Smooth muscle cell (in vitro differentiated cells): ENCODE measurements at regions not wholly inside any gene's neighbourhood (a gene's known extent, or its start where the extent isn't known, plus 50 kb on each side); places are given as distances from the start of the nearest gene placed in this dataset.

Experiments
- DNase-seq: peaks from one replicate; lab custom pipeline; 2025; ENCODE audit not compliant: unreplicated experiment; lab: John Stamatoyannopoulos, UW
- H2AFZ ChIP-seq: fragments of 200-600 bp; sonication (generic); 2 replicates; pipeline ENCODE4 v1.6.0; 2016; ENCODE audit warnings: antibody characterized with exemption, low read depth, mild to moderate bottlenecking
- H3F3A ChIP-seq: fragments of 200-600 bp; sonication (generic); 2 replicates; pipeline ENCODE4 v1.6.0; 2017; ENCODE audit warnings: antibody characterized with exemption, low read depth
- H3K27ac ChIP-seq: fragments of 200-600 bp; sonication (generic); 2 replicates; pipeline ENCODE4 v1.5.1; 2016; ENCODE audit warnings: low read depth, mild to moderate bottlenecking
- H3K27me3 ChIP-seq: fragments of 200-600 bp; sonication (generic); 2 replicates; pipeline ENCODE4 v1.6.1; 2016; ENCODE audit warnings: low read depth, mild to moderate bottlenecking
- H3K36me3 ChIP-seq: fragments of 200-600 bp; sonication (generic); 2 replicates; pipeline ENCODE4 v1.5.1; 2016; ENCODE audit warnings: low read depth
- H3K4me1 ChIP-seq: fragments of 200-600 bp; sonication (generic); 2 replicates; pipeline ENCODE4 v1.5.1; 2016; ENCODE audit warnings: low read depth
- H3K4me2 ChIP-seq: fragments of 200-600 bp; sonication (generic); 2 replicates; pipeline ENCODE4 v1.6.0; 2016; ENCODE audit warnings: mild to moderate bottlenecking
- H3K4me3 ChIP-seq: fragments of 200-600 bp; sonication (generic); 2 replicates; pipeline ENCODE4 v1.5.1; 2016; ENCODE audit warnings: mild to moderate bottlenecking
- H3K79me2 ChIP-seq: fragments of 200-600 bp; sonication (generic); 2 replicates; pipeline ENCODE4 v1.6.0; 2016; ENCODE audit warnings: low read depth, mild to moderate bottlenecking
- H3K9ac ChIP-seq: fragments of 200-600 bp; sonication (generic); 2 replicates; pipeline ENCODE4 v1.6.0; 2016; ENCODE audit warnings: low read depth
- H3K9me3 ChIP-seq: fragments of 200-600 bp; sonication (generic); replicated peaks from 2 replicates; pipeline ENCODE4 v1.5.1; 2016; ENCODE audit warnings: low read depth
- H4K20me1 ChIP-seq: fragments of 200-600 bp; sonication (generic); 2 replicates; pipeline ENCODE4 v1.6.0; 2016; ENCODE audit warnings: low read depth
- WGBS: methylation state at CpG from one replicate; pipeline ENCODE4 v1.1.7; 2016; ENCODE audit warnings: low lambda C conversion rate; 5-methylcytosine and 5-hydroxymethylcytosine counted together
- TF ChIP-seq, protein P1 (sequence below): fragments of 200-600 bp; sonication (generic); IDR thresholded peaks from 2 replicates; pipeline ENCODE4 v1.5.1; 2017; ENCODE audit warnings: borderline replicate concordance, mild to moderate bottlenecking, antibody characterized with exemption; ENCODE audit not compliant: insufficient read depth, poor library complexity, severe bottlenecking

DNA sequence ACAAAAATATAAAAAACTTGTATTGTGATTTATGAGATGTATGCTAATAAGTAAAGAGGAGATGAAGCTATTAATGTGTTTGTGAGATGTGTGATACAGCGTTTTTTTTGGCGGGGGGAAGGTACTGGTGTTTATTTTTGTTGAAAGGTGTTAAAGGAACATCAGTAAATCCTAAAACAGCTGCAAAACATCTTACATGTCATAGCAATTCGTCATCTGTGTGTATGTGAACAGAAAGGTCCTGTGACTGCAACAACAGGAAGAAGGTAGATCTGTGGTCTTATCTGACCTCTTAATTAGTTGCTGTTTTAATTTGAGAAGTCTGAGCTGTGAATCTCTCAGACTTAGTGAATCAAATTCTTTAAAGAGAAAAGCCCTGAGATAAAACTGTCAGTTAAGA is 1041.1 kb downstream of the JRKL start:
- Histone ChIP-seq H3K4me3 (no peak overlapping the region), H3K27ac (no peak overlapping the region), H3K27me3 (no peaks in the 10 kb centered on the region), H3K4me1 (peaks cover 7% of the 10 kb centered on the region), H3K9ac (no peak overlapping the region), H2AFZ (no peak overlapping the region), H3K9me3 (no peaks in the 10 kb centered on the region), H3K4me2 (peak overlapping the region; percentile 52), H3F3A (peaks cover 4% of the 10 kb centered on the region), H3K79me2 (no peaks in the 10 kb centered on the region), H3K36me3 (no peaks in the 10 kb centered on the region), H4K20me1 (no peaks in the 10 kb centered on the region)
- 46% methylated on average over 3 of the region's 3 CpGs for WGBS
- DNase-seq: no peak
- TF ChIP-seq, protein P1, sequence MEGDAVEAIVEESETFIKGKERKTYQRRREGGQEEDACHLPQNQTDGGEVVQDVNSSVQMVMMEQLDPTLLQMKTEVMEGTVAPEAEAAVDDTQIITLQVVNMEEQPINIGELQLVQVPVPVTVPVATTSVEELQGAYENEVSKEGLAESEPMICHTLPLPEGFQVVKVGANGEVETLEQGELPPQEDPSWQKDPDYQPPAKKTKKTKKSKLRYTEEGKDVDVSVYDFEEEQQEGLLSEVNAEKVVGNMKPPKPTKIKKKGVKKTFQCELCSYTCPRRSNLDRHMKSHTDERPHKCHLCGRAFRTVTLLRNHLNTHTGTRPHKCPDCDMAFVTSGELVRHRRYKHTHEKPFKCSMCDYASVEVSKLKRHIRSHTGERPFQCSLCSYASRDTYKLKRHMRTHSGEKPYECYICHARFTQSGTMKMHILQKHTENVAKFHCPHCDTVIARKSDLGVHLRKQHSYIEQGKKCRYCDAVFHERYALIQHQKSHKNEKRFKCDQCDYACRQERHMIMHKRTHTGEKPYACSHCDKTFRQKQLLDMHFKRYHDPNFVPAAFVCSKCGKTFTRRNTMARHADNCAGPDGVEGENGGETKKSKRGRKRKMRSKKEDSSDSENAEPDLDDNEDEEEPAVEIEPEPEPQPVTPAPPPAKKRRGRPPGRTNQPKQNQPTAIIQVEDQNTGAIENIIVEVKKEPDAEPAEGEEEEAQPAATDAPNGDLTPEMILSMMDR: no peak

DNA sequence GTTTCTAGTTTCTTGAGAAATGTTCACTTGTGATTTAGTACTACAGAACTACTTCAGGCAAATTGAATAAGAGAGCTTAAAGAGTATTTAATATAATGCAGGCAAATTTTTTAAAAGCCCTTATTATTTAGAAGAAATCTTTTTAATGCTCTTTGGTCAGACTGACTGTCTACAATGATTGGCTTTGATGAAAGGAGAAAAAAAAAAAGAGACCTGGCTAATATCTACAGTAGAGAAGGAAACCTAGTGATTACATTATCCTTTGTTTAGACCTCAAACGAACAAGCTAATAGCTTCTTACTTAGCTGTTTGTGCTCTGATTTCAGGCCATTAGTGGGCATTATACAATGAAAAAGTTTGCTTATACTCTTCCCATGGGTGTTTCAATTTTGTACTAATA is 1043.1 kb downstream of the JRKL start:
- Histone ChIP-seq H3K79me2 (no peaks in the 10 kb centered on the region), H3F3A (peaks cover 4% of the 10 kb centered on the region), H3K9ac (no peak overlapping the region), H3K4me3 (no peak overlapping the region), H4K20me1 (no peaks in the 10 kb centered on the region), H3K27ac (peak overlapping the region; percentile 14), H3K27me3 (no peaks in the 10 kb centered on the region), H2AFZ (peak overlapping the region; percentile 76), H3K4me1 (peaks cover 7% of the 10 kb centered on the region), H3K9me3 (no peaks in the 10 kb centered on the region), H3K4me2 (no peak overlapping the region), H3K36me3 (no peaks in the 10 kb centered on the region)
- TF ChIP-seq, protein P1: no peak
- WGBS: 26% methylated on average over 1 of the region's 1 CpG
- no peak for DNase-seq

DNA sequence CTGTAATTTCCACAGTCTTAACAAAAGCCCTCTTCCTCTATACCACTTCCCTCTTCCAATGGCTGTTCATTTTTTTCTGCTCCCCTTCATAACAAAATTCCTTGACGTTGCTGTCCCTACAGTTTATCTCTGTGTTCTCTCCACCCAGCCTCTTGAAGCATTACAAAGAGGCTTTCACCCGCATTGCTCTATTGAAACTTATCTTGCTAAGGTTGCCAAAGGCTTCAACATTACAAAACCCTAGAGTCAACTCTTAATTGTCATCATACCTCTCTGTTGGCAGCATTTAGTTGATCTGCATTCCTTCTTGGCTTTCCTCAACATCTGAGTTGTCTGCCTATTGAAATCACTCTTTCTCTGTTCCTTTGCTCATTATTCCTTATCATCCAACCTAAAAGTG is 1055.7 kb downstream of the JRKL start:
- Histone ChIP-seq H3F3A (no peaks in the 10 kb centered on the region), H3K36me3 (no peaks in the 10 kb centered on the region)

DNA sequence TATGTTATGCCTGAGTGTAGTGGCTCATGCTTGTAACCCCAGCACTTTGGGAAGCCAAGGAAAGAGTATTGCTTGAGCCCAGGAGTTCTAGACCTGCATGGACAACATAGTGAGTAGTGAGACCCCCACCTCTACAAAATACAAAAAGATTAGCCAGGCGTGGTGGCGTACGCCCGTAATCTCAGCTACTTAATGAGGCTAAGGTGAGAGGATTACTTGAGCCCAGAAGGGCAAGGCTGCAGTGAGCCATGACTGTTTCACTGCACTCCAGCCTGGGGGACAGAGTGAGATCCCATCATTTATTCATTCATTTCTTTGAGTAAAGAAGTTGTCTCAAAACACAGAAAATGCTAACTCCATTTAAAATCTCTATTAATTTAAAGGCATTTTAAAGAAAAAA is 1061.6 kb downstream of the JRKL start:
- Histone ChIP-seq H3K36me3 (no peaks in the 10 kb centered on the region), H3K9ac (no peak overlapping the region), H3K79me2 (no peaks in the 10 kb centered on the region), H2AFZ (no peak overlapping the region), H3K27ac (no peak overlapping the region), H3K4me3 (no peak overlapping the region), H3K4me1 (no peaks in the 10 kb centered on the region), H3K9me3 (no peaks in the 10 kb centered on the region), H3K27me3 (no peaks in the 10 kb centered on the region), H4K20me1 (no peaks in the 10 kb centered on the region), H3F3A (no peaks in the 10 kb centered on the region), H3K4me2 (no peak overlapping the region)
- no peak for DNase-seq
- TF ChIP-seq, protein P1: no peak
- WGBS: 76% methylated on average over 4 of the region's 4 CpGs

More for the DNA sequence above, 1055.7 kb downstream of the JRKL start:
- H2AFZ ChIP-seq: no peak overlapping the region
- no peaks in the 10 kb centered on the region for H3K4me1 ChIP-seq
- TF ChIP-seq, protein P1: no peak
- no peak overlapping the region for H3K4me2 ChIP-seq
- no peak overlapping the region for H3K27ac ChIP-seq
- H3K9ac ChIP-seq: no peak overlapping the region
- no peak for DNase-seq
- no peaks in the 10 kb centered on the region for H4K20me1 ChIP-seq
- 58% methylated on average over 2 of the region's 2 CpGs for WGBS
- no peaks in the 10 kb centered on the region for H3K9me3 ChIP-seq
- no peak overlapping the region for H3K4me3 ChIP-seq
- H3K79me2 ChIP-seq: no peaks in the 10 kb centered on the region
- no peaks in the 10 kb centered on the region for H3K27me3 ChIP-seq
